Left colon (tissue), 2 donors: ENCODE measurements at regions not wholly inside any gene's neighbourhood (a gene's known extent, or its start where the extent isn't known, plus 50 kb on each side); places are given as distances from the start of the nearest gene placed in this dataset.
"Not testable (repeated sequence)": the region's sequence is repeated elsewhere in the genome, so short reads cannot be mapped to it uniquely, and the experiment has no call there.

Source experiments
- ATAC-seq: fragments of 200-7000 bp; cut with Tn5 transposase; one replicate; pipeline ENCODE4 v1.9.1; 2020; ENCODE audit warnings: mild to moderate bottlenecking, moderate library complexity
- DNase-seq, 2 donors: peaks; one replicate each; pipeline ENCODE4 v3.0.0-alpha.2; 2020
- intact Hi-C, 2 donors: fragments of 100-400 bp; cut with DNase I in 1 of 2; cut with micrococcal nuclease in 1 of 2; formaldehyde crosslinking; loops; one replicate each; pipeline versions ENCODE4 v1.11.2 to v1.14.0; 2022; cut with DNase I, micrococcal nuclease
- donor health status: DM: no; HTN: no; CAD: no.
- donor health status: DM: yes; HTN: yes; CAD: no.

- intact Hi-C loops, ATAC-seq, DNase-seq: not testable (repeated sequence)
Observed at GRCh38 chr5:54864911-54865515, 120.4 kb downstream of the ESM1 start.

DNA sequence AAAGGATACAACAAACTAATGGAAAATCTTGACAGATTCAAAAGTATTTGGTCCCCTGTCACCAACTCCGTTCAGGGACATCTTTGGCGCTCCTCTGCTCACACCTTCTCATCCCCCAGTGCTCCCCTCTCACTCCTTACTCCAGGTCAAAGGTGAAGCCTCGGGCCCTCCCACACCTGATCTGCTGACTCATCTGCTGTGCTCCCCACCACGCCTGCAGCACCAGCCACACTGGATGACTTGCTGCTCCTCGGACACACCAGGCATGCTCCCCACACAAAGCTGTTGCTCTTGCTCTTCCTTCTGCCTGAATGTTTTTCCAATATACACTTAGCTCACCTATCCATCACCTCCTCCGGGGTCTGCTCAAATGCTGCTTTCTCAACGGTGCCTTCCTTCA, 123.4 kb downstream of the ESM1 start:
- no peak for DNase-seq
- no peak for ATAC-seq
- intact Hi-C loops = no loop called here

- intact Hi-C loops = no loop called here
- ATAC-seq (no peak), DNase-seq (no peak)
Observed at GRCh38 chr5:54861212-54861894, 124.0 kb downstream of the ESM1 start.

GRCh38 chr5:54860321-54860720, 125.1 kb downstream of the ESM1 start:
- no peak for ATAC-seq
- intact Hi-C loops = no loop called here
- no peak for DNase-seq

DNA sequence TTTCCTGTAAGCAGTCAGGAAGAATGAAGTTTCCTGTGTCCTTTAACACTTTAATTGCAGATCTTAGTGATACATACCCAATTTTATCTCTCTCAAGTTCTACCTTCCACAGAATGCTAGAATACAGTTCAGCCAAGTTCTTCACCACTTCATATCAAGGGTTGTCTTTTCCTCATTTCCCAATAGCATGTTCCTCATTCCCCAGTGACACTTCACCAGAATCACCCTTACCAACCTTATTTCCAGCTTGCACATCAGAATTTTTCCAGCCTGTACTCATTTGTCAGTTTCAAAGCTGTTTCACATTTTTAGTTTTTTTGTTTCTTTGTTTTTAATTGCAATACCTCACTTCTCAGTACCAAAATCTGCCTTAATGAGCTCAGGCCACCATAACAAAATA, 126.1 kb downstream of the ESM1 start:
- ATAC-seq (no peak), DNase-seq (no peak)
- intact Hi-C loops = no loop called here

GRCh38 chr5:54854883-54855581, 130.4 kb downstream of the ESM1 start:
- no peak for DNase-seq
- ATAC-seq = no peak
- intact Hi-C loops = no loop called here

GRCh38 chr5:54852007-54852406, 133.4 kb downstream of the ESM1 start:
- no peak for ATAC-seq
- DNase-seq = no peak
- intact Hi-C loops = no loop called here

GRCh38 chr5:54851449-54851848, 133.9 kb downstream of the ESM1 start:
- no peak for ATAC-seq

DNA sequence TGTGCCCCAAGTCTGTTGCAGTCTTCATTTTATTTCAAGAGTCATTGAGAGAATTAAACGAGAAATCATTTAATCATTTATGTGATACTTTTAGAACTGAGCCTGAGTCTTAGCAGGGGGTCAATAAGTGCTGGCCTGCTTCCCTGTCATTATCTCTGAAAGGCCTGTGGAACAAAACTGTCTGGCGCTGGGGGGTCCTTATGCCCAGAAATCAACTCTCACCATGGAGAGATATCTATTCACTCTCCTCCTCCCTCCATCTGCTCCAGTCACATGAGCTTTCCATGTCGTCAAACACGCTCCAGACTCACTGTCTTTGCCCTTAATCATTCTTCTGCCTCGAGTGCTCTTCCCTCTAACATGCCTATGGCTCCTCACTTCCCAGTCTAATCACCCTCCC, 136.8 kb downstream of the ESM1 start:
- DNase-seq = no peak
- intact Hi-C loops = loop anchor here in 1 of 2 donors (10.0 kb wide), 1 partner anchor 334 kb away; the partner anchor contains the start of gene SNX18
- ATAC-seq = no peak

More at GRCh38 chr5:54851449-54851848, 133.9 kb downstream of the ESM1 start:
- intact Hi-C loops = no loop called here
- DNase-seq = no peak

- intact Hi-C loops = loop anchor here (2.0 to 10.0 kb wide), 2 partner anchors 325 to 331 kb away; partner anchors contain the start of gene SNX18 (in 1 of the 2)
- ATAC-seq = no peak
- DNase-seq = no peak
Observed at GRCh38 chr5:54845567-54845941, 139.8 kb downstream of the ESM1 start.

GRCh38 chr5:54844905-54845566, 140.4 kb downstream of the ESM1 start:
- intact Hi-C loops = loop anchor here (2.0 to 10.0 kb wide), 2 partner anchors 324 to 330 kb away; partner anchors contain the start of gene SNX18 (in 1 of the 2)
- DNase-seq (no peak), ATAC-seq (peak; percentile 27)

DNA sequence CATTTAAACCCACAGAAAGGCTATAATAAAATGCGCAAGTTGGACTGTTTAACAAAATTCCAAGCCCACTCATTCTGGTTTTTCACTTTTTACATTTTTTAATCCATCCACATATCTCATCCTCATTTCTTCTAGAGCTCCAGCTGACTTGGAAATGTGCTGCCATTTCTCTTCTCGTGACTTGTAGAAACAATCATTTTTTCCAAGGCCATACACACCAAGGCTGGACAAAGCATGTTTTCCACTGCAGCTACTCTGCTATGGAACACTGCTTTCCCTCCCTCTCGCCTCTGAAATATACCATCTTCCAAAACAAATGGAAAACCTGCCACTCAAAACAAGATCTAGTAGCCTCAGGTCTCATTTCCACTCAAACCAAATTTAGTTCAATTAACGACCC, 141.1 kb downstream of the ESM1 start:
- intact Hi-C loops = loop anchor here (2.0 to 10.0 kb wide), 2 partner anchors 323 to 329 kb away; partner anchors contain the start of gene SNX18 (in 1 of the 2)
- ATAC-seq = no peak
- DNase-seq = no peak

DNA sequence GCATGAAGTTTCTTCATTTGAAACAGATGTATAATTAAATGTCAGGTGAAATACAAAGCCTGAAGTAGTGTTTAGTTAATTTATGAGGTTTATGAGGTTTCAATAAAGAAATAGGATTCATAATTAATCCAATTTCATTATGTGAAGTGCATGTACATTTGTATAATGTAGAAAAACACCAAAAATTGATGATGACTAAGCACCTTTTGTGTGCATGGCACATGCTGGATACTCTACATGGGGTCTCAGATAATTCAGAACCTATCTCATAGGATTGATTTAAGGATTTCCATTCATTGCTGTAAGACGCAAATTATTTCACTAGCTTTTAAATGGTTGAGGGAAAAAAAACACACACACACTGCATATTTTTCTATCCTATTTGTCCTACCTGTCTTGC, 143.9 kb downstream of the ESM1 start:
- intact Hi-C loops = loop anchor here in 1 of 2 donors (10.0 kb wide), 1 partner anchor 327 kb away; the partner anchor contains the start of gene SNX18
- ATAC-seq = no peak
- DNase-seq = no peak

DNA sequence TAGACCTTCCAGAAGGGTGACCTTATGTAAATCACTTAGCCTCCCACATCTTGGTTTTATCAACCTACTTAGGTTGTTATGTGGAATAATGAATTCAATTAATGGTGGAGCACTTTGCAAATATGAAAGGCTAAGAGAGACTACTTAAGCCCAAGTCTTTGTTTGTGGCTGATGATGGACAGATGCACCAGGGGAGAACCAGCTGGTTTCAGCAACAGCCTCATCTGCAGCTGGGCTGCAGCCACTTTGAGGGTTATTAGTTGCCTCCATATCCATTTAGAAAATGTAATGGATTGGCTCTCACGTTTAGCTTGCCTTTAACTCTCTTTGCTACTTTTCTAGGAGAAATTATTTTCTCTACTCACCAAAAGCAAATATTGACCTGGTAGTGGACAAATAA, 146.6 kb downstream of the ESM1 start:
- intact Hi-C loops = no loop called here
- DNase-seq = no peak
- ATAC-seq = no peak

DNA sequence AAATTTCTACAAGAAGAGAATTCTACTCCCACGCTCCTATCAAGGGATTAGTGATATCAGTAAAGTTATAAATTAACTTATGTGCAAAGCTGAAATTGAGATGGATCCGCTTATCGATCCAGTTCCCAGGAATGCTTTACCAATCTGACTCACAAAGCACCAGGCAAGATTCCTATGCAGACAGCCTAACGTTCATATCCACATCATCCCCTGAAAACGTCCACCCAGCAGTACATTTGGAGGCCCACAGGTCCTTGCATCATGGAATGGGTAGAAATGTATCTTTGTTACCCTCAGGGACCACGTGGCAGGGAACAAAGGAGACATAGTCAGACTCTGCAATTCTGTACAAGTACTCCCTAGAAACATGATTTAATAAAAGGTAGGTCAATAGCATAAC, 147.4 kb downstream of the ESM1 start:
- no peak for DNase-seq
- intact Hi-C loops = no loop called here
- ATAC-seq = no peak

DNA sequence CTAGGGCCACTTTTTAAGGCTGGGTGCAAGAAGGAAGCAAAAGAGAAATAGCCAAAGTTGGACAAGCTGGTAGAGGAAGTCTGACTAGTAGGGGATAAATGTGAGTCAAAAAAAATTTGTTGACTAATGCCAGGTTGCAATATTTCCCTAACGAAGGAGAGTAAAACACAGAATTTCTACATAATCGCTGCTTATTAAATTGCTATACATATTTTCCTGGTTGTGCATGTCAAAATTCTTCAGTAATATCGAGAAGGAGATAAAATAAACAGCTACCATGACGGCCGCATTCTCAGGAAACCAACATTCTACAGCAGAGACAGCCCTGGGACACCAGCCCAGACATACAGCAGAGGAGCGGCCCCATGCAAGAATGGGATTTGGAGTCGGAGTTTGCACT, 148.3 kb downstream of the ESM1 start:
- DNase-seq (no peak), ATAC-seq (no peak)
- intact Hi-C loops = no loop called here

DNA sequence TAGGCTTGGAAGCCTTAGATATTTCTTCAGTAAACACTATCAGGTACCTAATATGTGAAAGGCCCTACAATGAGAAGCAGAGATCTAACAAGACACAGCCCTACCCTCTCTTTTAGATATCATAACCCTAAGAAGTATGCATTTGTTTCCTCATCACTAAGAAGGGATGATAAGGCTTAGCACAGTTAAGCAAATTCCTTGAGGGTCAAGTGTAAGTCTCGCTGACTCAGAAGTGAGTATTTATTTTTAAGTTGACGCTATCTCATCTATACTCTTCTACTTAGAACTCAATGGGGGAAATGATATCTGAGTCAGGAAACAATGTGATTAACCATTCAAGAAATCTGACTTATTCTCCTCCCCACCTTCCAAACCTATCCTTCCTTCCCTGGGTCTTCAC, 149.7 kb downstream of the ESM1 start:
- ATAC-seq = no peak

GRCh38 chr5:54834121-54834842, 151.1 kb downstream of the ESM1 start:
- intact Hi-C loops = no loop called here
- no peak for ATAC-seq
- no peak for DNase-seq

More for the DNA sequence above, 149.7 kb downstream of the ESM1 start:
- intact Hi-C loops = no loop called here
- no peak for DNase-seq

- intact Hi-C loops = no loop called here
- ATAC-seq (no peak), DNase-seq (no peak)
Observed at GRCh38 chr5:54833590-54833989, 151.8 kb downstream of the ESM1 start.
